ENCODE measurements at regions not wholly inside any gene's neighbourhood (a gene's known extent, or its start where the extent isn't known, plus 50 kb on each side); places are given as distances from the start of the nearest gene placed in this dataset.

GRCh38 chr20:55584307-55584706 is 421.0 kb downstream of the CBLN4 start:
- Histone ChIP-seq H3K79me1 (ENCODE audit: insufficient read depth, low read depth, low read length, poor library complexity, severe bottlenecking) (no peaks in the 10 kb centered on the region), H4K5ac (ENCODE audit: insufficient read length, low read depth, low read length) (no peak overlapping the region), H3K9ac (ENCODE audit: extremely low read depth, insufficient read length, low read length) (no peak overlapping the region), H3K56ac (ENCODE audit: insufficient read length, low read depth, low read length) (no peak overlapping the region), H4K20me1 (ENCODE audit: control insufficient read depth, insufficient read depth, insufficient read length) (no peaks in the 10 kb centered on the region), H3T11ph (ENCODE audit: low read length) (no peak overlapping the region), H3K23ac (ENCODE audit: insufficient read length, low read depth, low read length) (no peak overlapping the region), H3K9me3 (ENCODE audit: control insufficient read depth, low read depth, low read length) (no peaks in the 10 kb centered on the region), H4K91ac (ENCODE audit: insufficient read length, low read depth, low read length) (no peak overlapping the region), H3K27ac (ENCODE audit: insufficient read length, low read depth, low read length) (no peak overlapping the region), H2BK5ac (ENCODE audit: insufficient read length, low read length) (no peak overlapping the region), H3K27me3 (ENCODE audit: insufficient read depth, low read length) (no peaks in the 10 kb centered on the region), H2BK120ac (ENCODE audit: low read depth, low read length, poor library complexity, severe bottlenecking) (no peak overlapping the region), H3K23me2 (ENCODE audit: insufficient read length, low read depth, low read length, poor library complexity, severe bottlenecking) (no peaks in the 10 kb centered on the region), H3K18ac (ENCODE audit: insufficient read length, low read depth, low read length) (no peak overlapping the region), H3K4me1 (ENCODE audit: insufficient read depth, low read length) (peaks cover 3% of the 10 kb centered on the region; the same call in 1 of the 2 replicates), H2AFZ (ENCODE audit: low read length) (no peak overlapping the region), H3K14ac (ENCODE audit: insufficient read depth, low read length) (no peak overlapping the region), H2AK5ac (ENCODE audit: insufficient read length, low read length) (no peak overlapping the region), H4K8ac (replicated peaks; ENCODE audit: insufficient read length, low read depth, low read length) (no peak overlapping the region), H2BK12ac (ENCODE audit: insufficient read length, low read depth, low read length) (no peak overlapping the region), H2BK20ac (ENCODE audit: low read depth, low read length, poor library complexity, severe bottlenecking) (no peak overlapping the region), H3K4ac (ENCODE audit: low read depth, low read length) (no peak overlapping the region), H3K79me2 (ENCODE audit: insufficient read depth, low read length) (no peaks in the 10 kb centered on the region), H2BK15ac (ENCODE audit: low read depth, low read length) (no peak overlapping the region), H3K4me2 (ENCODE audit: insufficient read depth, insufficient read length, low read length) (no peak overlapping the region)
- no CpG with 5 or more reads among the region's 2 CpGs for WGBS (ENCODE audit: extremely low coverage, insufficient read length, low lambda C conversion rate)
- no peak for DNase-seq
- Mint-ChIP-seq H3K9me3 (no peaks in the 10 kb centered on the region), H3K36me3 (ENCODE audit: insufficient read depth in 1 of 3, low read depth in 3 of 3) (peaks cover 0 to 1% (median 0%) of the 10 kb centered on the region in 3 experiments; a peak in 1 of 7 replicates), H3K27ac (no peak overlapping the region), H3K4me1 (peaks cover 26 to 28% of the 10 kb centered on the region in 2 experiments), H3K4me3 (no peak overlapping the region), H3K27me3 (ENCODE audit: low read depth) (no peaks in the 10 kb centered on the region)
- no peak for TF ChIP-seq CTCF (conservative IDR thresholded peaks at IDR 0.05)

Measured in H9 (cell line).